ENCODE measurements at regions not wholly inside any gene's neighbourhood (a gene's known extent, or its start where the extent isn't known, plus 50 kb on each side); places are given as distances from the start of the nearest gene placed in this dataset.

GRCh38 chr6:51526049-51526448 is 561.4 kb downstream of the PKHD1 start:
- Mint-ChIP-seq H3K4me1 (no peaks in the 10 kb centered on the region), H3K36me3 (ENCODE audit: low read depth) (no peaks in the 10 kb centered on the region), H3K27me3 (no peaks in the 10 kb centered on the region), H3K27ac (no peak overlapping the region), H3K9me3 (ENCODE audit: low read depth) (no peaks in the 10 kb centered on the region), H3K4me3 (no peak overlapping the region)
- no peak for DNase-seq
- intact Hi-C loops (cut with DNase I, micrococcal nuclease) = no loop called here
- CTCF ChIA-PET = no interaction called here
- no peak for ATAC-seq
- POLR2A ChIA-PET = no interaction called here

GRCh38 chr6:51526922-51527321 is 560.5 kb downstream of the PKHD1 start:
- Mint-ChIP-seq H3K36me3 (ENCODE audit: low read depth) (no peaks in the 10 kb centered on the region), H3K4me3 (no peak overlapping the region), H3K27me3 (no peaks in the 10 kb centered on the region), H3K4me1 (no peaks in the 10 kb centered on the region), H3K9me3 (ENCODE audit: low read depth) (no peaks in the 10 kb centered on the region), H3K27ac (no peak overlapping the region)
- ChIA-PET POLR2A (no interaction called here), CTCF (no interaction called here)
- intact Hi-C loops (cut with DNase I, micrococcal nuclease) = no loop called here
- ATAC-seq (no peak), DNase-seq (no peak)

GRCh38 chr6:51528556-51528955 is 558.9 kb downstream of the PKHD1 start:
- Mint-ChIP-seq H3K36me3 (ENCODE audit: low read depth) (no peaks in the 10 kb centered on the region), H3K27me3 (peaks cover 1% of the 10 kb centered on the region), H3K9me3 (ENCODE audit: low read depth) (no peaks in the 10 kb centered on the region), H3K4me1 (no peaks in the 10 kb centered on the region), H3K4me3 (no peak overlapping the region), H3K27ac (no peak overlapping the region)
- CTCF ChIA-PET = interaction anchor here (1.0 kb wide), 1 partner anchor 13 kb away, joined by 4 read pairs; no protein-coding TSS in a partner anchor
- ATAC-seq (no peak), DNase-seq (no peak)
- POLR2A ChIA-PET = no interaction called here
- intact Hi-C loops (cut with DNase I, micrococcal nuclease) = no loop called here

- ChIA-PET POLR2A (no interaction called here), CTCF (interaction anchor here (1.0 kb wide), 1 partner anchor 14 kb away, joined by 4 read pairs; no protein-coding TSS in a partner anchor)
- ATAC-seq = no peak
- no peak for DNase-seq
- no peak overlapping the region for H3K4me3 Mint-ChIP-seq
- H3K36me3 Mint-ChIP-seq (ENCODE audit: low read depth) = no peaks in the 10 kb centered on the region
- no peaks in the 10 kb centered on the region for H3K9me3 Mint-ChIP-seq (ENCODE audit: low read depth)
- H3K4me1 Mint-ChIP-seq = no peaks in the 10 kb centered on the region
- intact Hi-C loops (cut with DNase I, micrococcal nuclease) = no loop called here
- no peak overlapping the region for H3K27ac Mint-ChIP-seq
- peaks cover 1% of the 10 kb centered on the region for H3K27me3 Mint-ChIP-seq
These were observed 558.2 kb downstream of the PKHD1 start for GRCh38 chr6:51529240-51529639.

- Mint-ChIP-seq H3K36me3 (ENCODE audit: low read depth) (no peaks in the 10 kb centered on the region), H3K27ac (no peak overlapping the region), H3K9me3 (ENCODE audit: low read depth) (no peaks in the 10 kb centered on the region), H3K27me3 (peaks cover 1% of the 10 kb centered on the region), H3K4me3 (no peak overlapping the region), H3K4me1 (no peaks in the 10 kb centered on the region)
- DNase-seq (no peak), ATAC-seq (no peak)
- POLR2A ChIA-PET = no interaction called here
- CTCF ChIA-PET = no interaction called here
- intact Hi-C loops (cut with DNase I, micrococcal nuclease) = no loop called here
These were observed 555.8 kb downstream of the PKHD1 start for GRCh38 chr6:51531623-51532022.

- no peak overlapping the region for H3K27ac Mint-ChIP-seq
- DNase-seq = no peak
- POLR2A ChIA-PET = no interaction called here
- CTCF ChIA-PET = no interaction called here
- H3K9me3 Mint-ChIP-seq (ENCODE audit: low read depth) = no peaks in the 10 kb centered on the region
- peaks cover 1% of the 10 kb centered on the region for H3K27me3 Mint-ChIP-seq
- intact Hi-C loops (cut with DNase I, micrococcal nuclease) = no loop called here
- H3K36me3 Mint-ChIP-seq (ENCODE audit: low read depth) = no peaks in the 10 kb centered on the region
- H3K4me1 Mint-ChIP-seq = no peaks in the 10 kb centered on the region
- H3K4me3 Mint-ChIP-seq = no peak overlapping the region
- no peak for ATAC-seq
These were observed 553.5 kb downstream of the PKHD1 start for GRCh38 chr6:51533962-51534361.

- intact Hi-C loops (cut with DNase I, micrococcal nuclease) = no loop called here
- no peaks in the 10 kb centered on the region for H3K36me3 Mint-ChIP-seq (ENCODE audit: low read depth)
- no peak overlapping the region for H3K4me3 Mint-ChIP-seq
- H3K4me1 Mint-ChIP-seq = no peaks in the 10 kb centered on the region
- no peak for DNase-seq
- no peak for ATAC-seq
- POLR2A ChIA-PET = no interaction called here
- H3K9me3 Mint-ChIP-seq (ENCODE audit: low read depth) = no peaks in the 10 kb centered on the region
- H3K27ac Mint-ChIP-seq = no peak overlapping the region
- CTCF ChIA-PET = no interaction called here
- peaks cover 1% of the 10 kb centered on the region for H3K27me3 Mint-ChIP-seq
These were observed 552.1 kb downstream of the PKHD1 start for GRCh38 chr6:51535327-51535726.

GRCh38 chr6:51536728-51537127 is 550.7 kb downstream of the PKHD1 start:
- no peaks in the 10 kb centered on the region for H3K4me1 Mint-ChIP-seq
- no peak overlapping the region for H3K27ac Mint-ChIP-seq
- H3K27me3 Mint-ChIP-seq = peaks cover 1% of the 10 kb centered on the region
- no peak overlapping the region for H3K4me3 Mint-ChIP-seq
- CTCF ChIA-PET = no interaction called here
- ATAC-seq (no peak), DNase-seq (no peak)
- no peaks in the 10 kb centered on the region for H3K36me3 Mint-ChIP-seq (ENCODE audit: low read depth)
- intact Hi-C loops (cut with DNase I, micrococcal nuclease) = no loop called here
- H3K9me3 Mint-ChIP-seq (ENCODE audit: low read depth) = no peaks in the 10 kb centered on the region
- POLR2A ChIA-PET = no interaction called here

GRCh38 chr6:51541847-51542246 is 545.6 kb downstream of the PKHD1 start:
- Mint-ChIP-seq H3K36me3 (ENCODE audit: low read depth) (no peaks in the 10 kb centered on the region), H3K27ac (no peak overlapping the region), H3K27me3 (no peaks in the 10 kb centered on the region), H3K4me3 (no peak overlapping the region), H3K4me1 (no peaks in the 10 kb centered on the region), H3K9me3 (ENCODE audit: low read depth) (no peaks in the 10 kb centered on the region)
- intact Hi-C loops (cut with DNase I, micrococcal nuclease) = no loop called here
- DNase-seq (no peak), ATAC-seq (no peak)
- CTCF ChIA-PET = no interaction called here
- POLR2A ChIA-PET = no interaction called here

GRCh38 chr6:51542475-51542874 is 544.9 kb downstream of the PKHD1 start:
- ChIA-PET POLR2A (no interaction called here), CTCF (no interaction called here)
- no peaks in the 10 kb centered on the region for H3K27me3 Mint-ChIP-seq
- no peaks in the 10 kb centered on the region for H3K36me3 Mint-ChIP-seq (ENCODE audit: low read depth)
- DNase-seq (no peak), ATAC-seq (no peak)
- intact Hi-C loops (cut with DNase I, micrococcal nuclease) = no loop called here
- H3K27ac Mint-ChIP-seq = no peak overlapping the region
- no peak overlapping the region for H3K4me3 Mint-ChIP-seq
- no peaks in the 10 kb centered on the region for H3K9me3 Mint-ChIP-seq (ENCODE audit: low read depth)
- no peaks in the 10 kb centered on the region for H3K4me1 Mint-ChIP-seq

- CTCF ChIA-PET = no interaction called here
- H3K4me3 Mint-ChIP-seq = no peak overlapping the region
- H3K4me1 Mint-ChIP-seq = no peaks in the 10 kb centered on the region
- DNase-seq (no peak), ATAC-seq (no peak)
- intact Hi-C loops (cut with DNase I, micrococcal nuclease) = no loop called here
- no peaks in the 10 kb centered on the region for H3K9me3 Mint-ChIP-seq (ENCODE audit: low read depth)
- no peak overlapping the region for H3K27ac Mint-ChIP-seq
- POLR2A ChIA-PET = no interaction called here
- no peaks in the 10 kb centered on the region for H3K27me3 Mint-ChIP-seq
- H3K36me3 Mint-ChIP-seq (ENCODE audit: low read depth) = no peaks in the 10 kb centered on the region
These were observed 537.2 kb downstream of the PKHD1 start for GRCh38 chr6:51550243-51550642.

- no peak overlapping the region for H3K4me3 Mint-ChIP-seq
- ATAC-seq = no peak
- DNase-seq = no peak
- ChIA-PET POLR2A (no interaction called here), CTCF (no interaction called here)
- no peaks in the 10 kb centered on the region for H3K27me3 Mint-ChIP-seq
- no peak overlapping the region for H3K27ac Mint-ChIP-seq
- intact Hi-C loops (cut with DNase I, micrococcal nuclease) = no loop called here
- H3K4me1 Mint-ChIP-seq = no peaks in the 10 kb centered on the region
- H3K36me3 Mint-ChIP-seq (ENCODE audit: low read depth) = no peaks in the 10 kb centered on the region
- no peaks in the 10 kb centered on the region for H3K9me3 Mint-ChIP-seq (ENCODE audit: low read depth)
These were observed 535.0 kb downstream of the PKHD1 start for GRCh38 chr6:51552435-51552834.

- intact Hi-C loops (cut with DNase I, micrococcal nuclease) = no loop called here
- ATAC-seq = no peak
- POLR2A ChIA-PET = no interaction called here
- no peaks in the 10 kb centered on the region for H3K27me3 Mint-ChIP-seq
- H3K27ac Mint-ChIP-seq = no peak overlapping the region
- H3K36me3 Mint-ChIP-seq (ENCODE audit: low read depth) = no peaks in the 10 kb centered on the region
- CTCF ChIA-PET = no interaction called here
- no peak for DNase-seq
- no peak overlapping the region for H3K4me3 Mint-ChIP-seq
- no peaks in the 10 kb centered on the region for H3K4me1 Mint-ChIP-seq
- no peaks in the 10 kb centered on the region for H3K9me3 Mint-ChIP-seq (ENCODE audit: low read depth)
These were observed 534.0 kb downstream of the PKHD1 start for GRCh38 chr6:51553246-51554015.
